ENCODE measurements at regions not wholly inside any gene's neighbourhood (a gene's known extent, or its start where the extent isn't known, plus 50 kb on each side); places are given as distances from the start of the nearest gene placed in this dataset.

- no peaks in the 10 kb centered on the region for H3K36me3 ChIP-seq (ENCODE audit: control insufficient read depth, insufficient read depth, low read length)
- no peak overlapping the region for H3K23ac ChIP-seq (ENCODE audit: low read depth, low read length)
- H3K9me3 ChIP-seq (ENCODE audit: control insufficient read depth, insufficient read depth, low read length): no peaks in the 10 kb centered on the region
- H3K18ac ChIP-seq (ENCODE audit: low read depth, low read length): no peak overlapping the region
- no peak overlapping the region for H3K4me3 ChIP-seq (ENCODE audit: insufficient read depth, low read depth, low read length)
- in situ Hi-C loops (cut with MboI; ENCODE audit: low sequenced_read_pairs): no loop called here
- no peak overlapping the region for H4K8ac ChIP-seq (ENCODE audit: low read depth in 2 of 2, low read length in 2 of 2)
- H2BK15ac ChIP-seq (ENCODE audit: low read depth, low read length): no peak overlapping the region
- H4K20me1 ChIP-seq (ENCODE audit: insufficient read depth, low read length): no peaks in the 10 kb centered on the region
- no peak overlapping the region for H3K9ac ChIP-seq (ENCODE audit: low read depth, low read length)
- H3K14ac ChIP-seq (replicated peaks; ENCODE audit: low read depth, low read length): no peak overlapping the region
- POLR2A ChIA-PET (ENCODE audit: unreplicated experiment): no interaction called here
- H2AK5ac ChIP-seq (ENCODE audit: low read depth, low read length): no peak overlapping the region
- H2AK9ac ChIP-seq (replicated peaks; ENCODE audit: low read depth, low read length, poor library complexity): no peak overlapping the region
- TF ChIP-seq ELK1 (IDR thresholded peaks at IDR 0.05; ENCODE audit: borderline replicate concordance, low read depth, low read length): no peak
- no peak for TF ChIP-seq POLR2A (IDR thresholded peaks at IDR 0.05; ENCODE audit: low read depth, low read length)
- TF ChIP-seq BHLHE40 (IDR thresholded peaks at IDR 0.05; ENCODE audit: low read depth, low read length): no peak
- no peak for TF ChIP-seq MXI1 (IDR thresholded peaks at IDR 0.05; ENCODE audit: borderline replicate concordance, low read depth, low read length)
- TF ChIP-seq CHD1 (IDR thresholded peaks at IDR 0.05; ENCODE audit: low read depth, low read length): no peak
- no peak for TF ChIP-seq RAD21 (IDR thresholded peaks at IDR 0.05; ENCODE audit: low read length)
- TF ChIP-seq RCOR1 (IDR thresholded peaks at IDR 0.05; ENCODE audit: insufficient replicate concordance, low read length): no peak
- TF ChIP-seq CTCF (conservative IDR thresholded peaks at IDR 0.05; ENCODE audit: low read depth, low read length): no peak
- no peak for TF ChIP-seq MAZ (IDR thresholded peaks at IDR 0.05; ENCODE audit: borderline replicate concordance, low read depth, low read length)
- TF ChIP-seq FOS (IDR thresholded peaks at IDR 0.05; ENCODE audit: low read depth, low read length): no peak
- no peak for TF ChIP-seq CEBPB (IDR thresholded peaks at IDR 0.05; ENCODE audit: low read depth, low read length)
- no peak for TF ChIP-seq NFE2L2 (IDR thresholded peaks at IDR 0.05; ENCODE audit: low read depth, low read length)
- no peak for DNase-seq
- H3K4ac ChIP-seq (ENCODE audit: low read depth, low read length): no peak overlapping the region
- no peaks in the 10 kb centered on the region for H3K27me3 ChIP-seq (ENCODE audit: control insufficient read depth, insufficient read depth, low read length)
- CTCF ChIA-PET: no interaction called here
- WGBS, 2 experiments (ENCODE audit: extremely low coverage in 2 of 2, insufficient read length in 1 of 2): no CpG with 5 or more reads among the region's 1 CpG
- H2BK20ac ChIP-seq (ENCODE audit: low read depth, low read length): no peak overlapping the region
- H4K91ac ChIP-seq (ENCODE audit: insufficient read depth, low read depth, low read length): no peak overlapping the region
- no peak overlapping the region for H4K5ac ChIP-seq (ENCODE audit: low read depth, low read length)
- dilution Hi-C loops (cut with HindIII; ENCODE audit: low sequenced_read_pairs, unreplicated experiment): no loop called here
- H3K9me1 ChIP-seq (ENCODE audit: insufficient read depth, low read length): no peaks in the 10 kb centered on the region
- no peak overlapping the region for H2BK5ac ChIP-seq (ENCODE audit: low read depth, low read length, poor library complexity, severe bottlenecking)
- H3K4me1 ChIP-seq (ENCODE audit: control insufficient read depth, insufficient read depth, low read length): no peaks in the 10 kb centered on the region
- no peak overlapping the region for H3K27ac ChIP-seq (ENCODE audit: insufficient read depth, low read length)
- H3K56ac ChIP-seq (ENCODE audit: extremely low read depth, insufficient read depth, low read length): no peak overlapping the region
- ATAC-seq (ENCODE audit: low read depth): no peak
- no peaks in the 10 kb centered on the region for H3K79me1 ChIP-seq (ENCODE audit: low read depth in 1 of 2, low read length in 2 of 2)
- H2AFZ ChIP-seq (replicated peaks; ENCODE audit: low read length, poor library complexity): no peak overlapping the region
- no peak overlapping the region for H3K4me2 ChIP-seq (ENCODE audit: low read depth, low read length)
- BruUV-seq (replicated peaks): no TSS peak
- no peak overlapping the region for H2BK120ac ChIP-seq (ENCODE audit: low read depth, low read length)
- intact Hi-C loops (cut with micrococcal nuclease): no loop called here
Observed at GRCh38 chr13:90502153-90502552, 845.3 kb upstream of the MIR17HG start.

Measured in IMR-90 (cell line).